Activated T-helper 17 cell treated with anti-CD3 and anti-CD28 coated beads, Interleukin-2, amount 50 U/mL, for 72 hours (primary cell): ENCODE measurements at regions not wholly inside any gene's neighbourhood (a gene's known extent, or its start where the extent isn't known, plus 50 kb on each side); places are given as distances from the start of the nearest gene placed in this dataset.

ENCODE experiments used
- ATAC-seq: fragments of 150-1000 bp; cut with Tn5 transposase; replicated peaks from 2 replicates; pipeline ENCODE4 v1.10.0; 2021; ENCODE audit warnings: mild to moderate bottlenecking, moderate library complexity
- H3K27ac Mint-ChIP-seq: one replicate; pipeline ENCODE4 v1.8.0; 2022; ENCODE audit warnings: mixed read lengths
- H3K27me3 Mint-ChIP-seq: one replicate; pipeline ENCODE4 v1.8.0; 2022; ENCODE audit warnings: mixed read lengths
- H3K36me3 Mint-ChIP-seq: one replicate; pipeline ENCODE4 v1.8.0; 2022; ENCODE audit warnings: low read depth, mild to moderate bottlenecking, mixed read lengths
- H3K4me1 Mint-ChIP-seq: one replicate; pipeline ENCODE4 v1.8.0; 2022; ENCODE audit warnings: mixed read lengths
- H3K4me3 Mint-ChIP-seq: one replicate; pipeline ENCODE4 v1.8.0; 2022; ENCODE audit warnings: mild to moderate bottlenecking, mixed read lengths
- H3K9me3 Mint-ChIP-seq: one replicate; pipeline ENCODE4 v1.8.0; 2022; ENCODE audit warnings: mixed read lengths

DNA sequence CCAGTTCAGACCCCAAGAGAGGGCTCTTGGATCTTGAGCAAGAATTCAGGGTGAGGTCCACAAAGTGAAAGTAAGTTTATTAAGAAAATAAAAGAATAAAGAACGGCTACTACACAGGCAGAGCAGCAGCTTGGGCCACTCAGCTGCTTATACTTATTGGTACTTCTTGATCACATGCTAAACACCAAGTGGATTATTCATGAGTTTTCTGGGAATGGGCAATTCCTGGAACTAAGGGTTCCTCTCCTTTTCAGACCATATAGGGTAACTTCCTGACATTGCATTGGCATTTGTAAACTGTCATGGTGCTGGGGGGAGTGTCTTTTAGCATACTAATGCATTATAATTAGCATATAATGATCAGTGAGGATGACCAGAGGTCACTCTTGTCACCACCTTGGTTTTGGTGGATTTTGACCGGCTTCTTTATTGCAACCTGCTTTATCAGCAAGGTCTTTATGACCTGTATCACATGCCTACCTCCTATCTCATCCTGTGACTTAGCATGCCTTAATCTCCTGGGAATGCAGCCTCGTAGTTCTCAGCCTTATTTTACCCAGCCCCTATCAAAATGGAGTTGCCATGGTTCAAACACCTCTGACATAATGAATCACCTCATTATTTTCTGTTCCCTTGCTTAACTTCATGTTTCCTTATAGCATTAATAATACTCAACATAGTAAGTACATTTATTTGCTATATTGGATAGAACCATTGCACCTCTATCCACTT is 476.3 kb downstream of the DTHD1 start:
- Mint-ChIP-seq H3K27ac (no peak overlapping the region), H3K9me3 (no peaks in the 10 kb centered on the region), H3K27me3 (peaks cover 3% of the 10 kb centered on the region), H3K36me3 (no peaks in the 10 kb centered on the region), H3K4me1 (no peaks in the 10 kb centered on the region), H3K4me3 (no peak overlapping the region)
- ATAC-seq = no peak

DNA sequence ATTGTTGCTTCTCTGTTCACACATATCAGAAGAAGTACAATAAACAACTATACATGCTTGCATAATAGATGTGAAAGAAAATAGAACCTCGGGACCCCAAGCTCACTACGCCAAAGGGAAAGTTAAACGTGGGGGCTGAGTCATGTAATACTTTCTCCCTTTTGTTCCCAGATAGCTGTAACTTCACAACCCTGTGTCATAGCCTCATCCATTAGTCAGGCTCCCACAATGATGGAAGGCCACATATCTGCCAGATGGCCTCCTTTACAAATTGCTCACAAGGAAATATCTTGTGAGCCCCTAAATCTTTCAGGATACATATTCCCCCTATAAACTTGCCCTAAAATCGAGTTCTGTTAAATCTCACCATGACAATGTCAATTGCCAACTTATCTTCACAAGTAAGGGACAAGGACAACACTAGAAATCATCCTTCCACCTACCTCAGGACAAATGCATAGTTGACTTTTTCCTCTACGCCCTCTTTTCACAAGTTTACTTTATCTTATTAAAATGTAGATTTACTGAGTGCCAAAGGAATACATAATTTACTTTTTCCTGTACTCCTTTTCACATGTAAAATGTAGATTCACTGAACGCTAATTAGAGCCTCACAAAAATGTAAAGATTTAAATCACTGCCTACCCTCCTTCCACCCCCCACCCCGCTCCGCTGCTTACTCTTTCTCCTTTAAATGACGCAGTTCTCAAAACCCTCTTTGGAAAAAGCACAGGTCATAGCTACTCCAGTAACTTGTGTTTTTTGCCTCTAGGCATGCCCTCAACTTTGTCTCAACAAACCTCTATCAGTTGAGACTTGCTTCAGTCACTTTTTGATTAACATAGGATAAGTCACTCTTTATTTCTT is 477.1 kb downstream of the DTHD1 start:
- Mint-ChIP-seq H3K9me3 (no peaks in the 10 kb centered on the region), H3K27ac (no peak overlapping the region), H3K36me3 (no peaks in the 10 kb centered on the region), H3K27me3 (peaks cover 3% of the 10 kb centered on the region), H3K4me3 (no peak overlapping the region), H3K4me1 (no peaks in the 10 kb centered on the region)
- no peak for ATAC-seq

DNA sequence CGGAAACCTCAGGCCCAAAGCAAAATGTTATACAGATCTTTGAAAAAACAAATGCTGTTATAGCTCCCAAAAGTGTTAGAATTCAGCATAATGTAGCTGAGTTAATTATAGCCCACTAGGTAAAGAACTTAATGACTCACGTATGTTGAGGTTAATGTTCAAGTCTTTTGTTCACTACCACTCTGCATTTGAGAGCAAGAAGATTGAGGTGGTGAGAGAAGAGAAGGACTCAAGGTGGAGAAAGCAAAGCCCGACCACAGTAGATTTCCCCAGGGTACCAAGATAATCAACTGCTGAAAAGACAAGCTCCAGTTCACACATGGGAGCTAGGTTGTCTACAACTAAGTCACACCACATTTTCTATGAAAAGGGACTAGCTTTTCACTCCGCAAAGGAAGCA is 480.2 kb downstream of the DTHD1 start:
- Mint-ChIP-seq H3K4me3 (no peak overlapping the region), H3K27me3 (peaks cover 10% of the 10 kb centered on the region), H3K9me3 (peaks cover 4% of the 10 kb centered on the region), H3K36me3 (no peaks in the 10 kb centered on the region), H3K4me1 (no peaks in the 10 kb centered on the region), H3K27ac (no peak overlapping the region)
- no peak for ATAC-seq

DNA sequence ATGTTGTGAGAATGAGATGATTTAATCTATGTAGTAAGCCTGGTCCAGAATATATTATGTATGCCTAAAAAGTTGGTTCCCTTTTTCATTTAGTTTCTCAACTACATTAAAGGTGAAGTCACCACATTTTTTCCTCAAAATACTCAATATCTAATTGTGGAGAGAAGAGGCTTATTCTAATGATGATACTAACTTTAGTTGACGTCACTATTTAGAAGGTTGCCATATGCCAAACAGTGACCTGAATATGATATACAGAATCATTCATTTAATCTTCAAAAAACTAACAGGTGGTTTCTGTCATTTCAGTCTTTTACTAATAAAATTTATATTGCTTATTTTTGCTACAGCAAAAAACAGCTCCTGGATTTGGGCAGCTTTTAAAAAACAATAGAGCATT is 480.7 kb upstream of the NWD2 start:
- H3K27me3 Mint-ChIP-seq = peaks cover 10% of the 10 kb centered on the region
- ATAC-seq = no peak
- H3K36me3 Mint-ChIP-seq = no peaks in the 10 kb centered on the region
- H3K4me3 Mint-ChIP-seq = no peak overlapping the region
- H3K27ac Mint-ChIP-seq = no peak overlapping the region
- H3K9me3 Mint-ChIP-seq = peaks cover 4% of the 10 kb centered on the region
- no peaks in the 10 kb centered on the region for H3K4me1 Mint-ChIP-seq

DNA sequence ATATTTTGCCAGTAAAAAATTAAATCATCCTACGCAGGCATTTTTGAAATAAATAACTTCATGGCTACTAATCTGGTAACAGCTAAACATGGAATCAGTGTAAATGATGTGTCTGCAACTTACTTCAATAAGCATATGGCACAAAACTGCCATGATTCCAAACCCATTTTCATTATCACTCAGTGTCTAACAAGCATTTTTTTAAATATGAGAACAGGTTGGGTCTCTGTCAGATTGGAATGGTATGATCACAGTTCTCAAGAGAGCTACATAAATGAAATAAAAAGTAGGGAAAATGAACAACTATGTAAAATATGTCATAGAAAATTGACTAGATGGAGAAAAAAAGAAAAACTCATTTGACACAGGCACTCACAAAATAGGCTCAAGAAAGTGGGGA is 476.9 kb upstream of the NWD2 start:
- Mint-ChIP-seq H3K27ac (no peak overlapping the region), H3K27me3 (peaks cover 8% of the 10 kb centered on the region), H3K9me3 (peaks cover 4% of the 10 kb centered on the region), H3K4me1 (no peaks in the 10 kb centered on the region), H3K36me3 (no peaks in the 10 kb centered on the region), H3K4me3 (no peak overlapping the region)
- ATAC-seq = no peak

DNA sequence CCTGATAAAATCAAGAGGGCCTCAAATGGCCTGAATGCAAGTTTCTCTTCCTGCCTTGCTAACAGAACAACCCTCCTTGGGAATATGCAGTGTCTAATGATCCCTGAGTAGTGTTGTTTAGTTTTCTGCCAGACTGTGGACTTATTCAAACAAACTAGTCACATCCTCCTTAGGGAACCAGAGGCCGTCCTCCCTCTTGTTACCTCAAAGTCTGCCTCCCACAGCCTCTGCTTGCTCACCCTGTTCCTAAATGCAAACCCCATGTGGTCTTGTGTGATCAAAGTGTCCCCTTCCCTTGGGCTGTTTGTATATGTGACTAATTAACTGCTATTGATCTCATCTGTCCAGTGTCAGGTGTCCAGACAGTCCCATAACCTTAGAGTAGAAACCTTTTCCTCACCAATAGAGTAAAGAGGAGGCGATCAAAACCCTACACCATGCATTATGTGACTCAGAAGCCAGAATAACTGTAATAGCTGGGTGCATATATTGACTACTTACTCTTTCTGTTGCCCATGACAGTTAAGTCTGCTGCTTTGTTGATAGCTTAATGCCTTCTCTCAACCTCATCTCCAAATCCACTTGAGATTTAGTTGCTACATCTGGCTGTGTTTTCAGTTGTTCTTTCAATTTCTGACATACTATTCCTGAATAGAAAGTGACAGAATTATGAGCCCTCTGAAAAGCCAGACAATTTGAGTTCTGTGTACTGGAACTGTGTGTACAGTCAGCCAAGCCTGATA is 473.0 kb upstream of the NWD2 start:
- Mint-ChIP-seq H3K4me3 (no peak overlapping the region), H3K9me3 (no peaks in the 10 kb centered on the region)

DNA sequence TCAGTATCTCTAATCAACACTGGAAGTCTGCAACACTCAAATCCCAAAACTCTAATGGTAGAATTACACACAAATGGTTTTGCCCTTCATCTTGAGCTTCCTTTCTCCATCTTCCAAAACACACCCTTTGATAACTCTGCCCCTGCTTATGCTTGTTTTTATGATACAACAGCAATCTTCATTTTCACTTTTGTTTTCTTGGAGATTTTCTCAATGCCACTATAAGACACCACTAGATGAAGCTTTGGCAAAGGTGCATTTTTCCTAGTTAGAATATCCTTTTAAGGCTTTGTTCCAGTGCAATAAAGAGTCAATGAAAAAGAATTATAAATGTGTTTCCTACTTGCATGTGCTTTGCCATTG is 472.4 kb upstream of the NWD2 start:
- Mint-ChIP-seq H3K27ac (no peak overlapping the region), H3K36me3 (no peaks in the 10 kb centered on the region), H3K27me3 (no peaks in the 10 kb centered on the region), H3K4me3 (no peak overlapping the region), H3K9me3 (no peaks in the 10 kb centered on the region), H3K4me1 (no peaks in the 10 kb centered on the region)
- no peak for ATAC-seq

More for the DNA sequence above, 473.0 kb upstream of the NWD2 start:
- ATAC-seq = no peak
- Mint-ChIP-seq H3K4me1 (no peaks in the 10 kb centered on the region), H3K27me3 (no peaks in the 10 kb centered on the region), H3K36me3 (no peaks in the 10 kb centered on the region), H3K27ac (no peak overlapping the region)

DNA sequence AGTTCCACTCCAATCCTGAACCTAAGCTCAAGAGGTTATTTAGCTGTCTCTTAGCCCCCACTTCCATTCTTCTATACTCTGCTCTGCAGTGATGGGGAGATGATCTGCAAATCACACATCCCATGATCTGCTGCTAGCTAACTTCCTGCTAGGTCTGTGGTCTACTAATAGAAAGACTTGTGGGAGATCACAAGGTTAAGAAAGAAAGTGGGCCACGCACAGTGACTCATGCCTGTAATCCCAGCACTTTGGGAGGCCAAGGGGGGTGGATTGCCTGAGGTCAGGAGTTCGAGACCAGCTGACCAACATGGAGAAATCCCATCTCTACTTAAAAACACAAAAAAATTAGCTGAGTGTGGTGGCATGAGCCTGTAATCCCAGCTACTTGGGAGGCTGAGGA is 471.1 kb upstream of the NWD2 start:
- Mint-ChIP-seq H3K36me3 (no peaks in the 10 kb centered on the region), H3K27ac (no peak overlapping the region), H3K27me3 (no peaks in the 10 kb centered on the region), H3K4me3 (no peak overlapping the region), H3K9me3 (no peaks in the 10 kb centered on the region), H3K4me1 (no peaks in the 10 kb centered on the region)
- ATAC-seq = no peak

DNA sequence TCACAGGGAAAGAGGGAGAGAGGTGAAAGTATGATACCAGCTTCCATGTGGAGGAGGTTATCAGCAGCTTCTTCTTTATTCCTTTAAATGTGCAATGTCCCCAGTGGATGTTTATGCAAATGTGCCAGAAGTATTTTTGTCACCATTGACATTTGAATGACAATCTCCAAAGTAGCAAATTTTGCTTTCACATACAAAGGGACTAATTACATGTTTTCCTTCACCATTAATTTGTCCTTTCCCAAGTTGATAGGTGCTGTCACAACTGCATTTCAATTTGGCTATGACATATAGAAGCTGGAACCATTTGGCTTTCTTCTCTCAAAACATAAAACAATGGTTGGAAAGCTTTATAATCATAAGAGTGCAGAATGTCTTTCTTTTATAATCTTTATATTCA is 469.0 kb upstream of the NWD2 start:
- no peak for ATAC-seq
- no peaks in the 10 kb centered on the region for H3K36me3 Mint-ChIP-seq
- H3K27ac Mint-ChIP-seq = no peak overlapping the region
- no peaks in the 10 kb centered on the region for H3K27me3 Mint-ChIP-seq
- H3K4me3 Mint-ChIP-seq = no peak overlapping the region
- no peaks in the 10 kb centered on the region for H3K9me3 Mint-ChIP-seq
- no peaks in the 10 kb centered on the region for H3K4me1 Mint-ChIP-seq

DNA sequence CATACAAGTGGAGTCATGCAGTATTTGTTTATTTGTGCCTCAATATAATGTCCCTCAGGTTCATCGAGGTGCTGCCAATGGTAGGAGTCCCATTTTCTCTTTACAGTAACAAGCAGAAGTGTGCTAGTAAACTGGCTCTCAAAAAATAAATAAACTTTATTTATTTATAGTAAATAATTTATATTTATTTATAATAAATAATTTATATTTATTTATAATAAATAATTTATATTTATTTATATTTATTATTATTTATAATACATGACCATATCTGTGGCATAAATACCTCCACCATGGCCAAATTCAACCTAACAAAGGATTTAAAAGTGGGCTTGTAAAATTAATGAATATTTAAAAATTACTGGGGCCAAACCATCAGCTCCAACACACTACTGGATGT is 464.9 kb upstream of the NWD2 start:
- no peak overlapping the region for H3K27ac Mint-ChIP-seq
- ATAC-seq = no peak
- no peak overlapping the region for H3K4me3 Mint-ChIP-seq
- no peaks in the 10 kb centered on the region for H3K27me3 Mint-ChIP-seq
- H3K4me1 Mint-ChIP-seq = no peaks in the 10 kb centered on the region
- H3K9me3 Mint-ChIP-seq = no peaks in the 10 kb centered on the region
- H3K36me3 Mint-ChIP-seq = no peaks in the 10 kb centered on the region

DNA sequence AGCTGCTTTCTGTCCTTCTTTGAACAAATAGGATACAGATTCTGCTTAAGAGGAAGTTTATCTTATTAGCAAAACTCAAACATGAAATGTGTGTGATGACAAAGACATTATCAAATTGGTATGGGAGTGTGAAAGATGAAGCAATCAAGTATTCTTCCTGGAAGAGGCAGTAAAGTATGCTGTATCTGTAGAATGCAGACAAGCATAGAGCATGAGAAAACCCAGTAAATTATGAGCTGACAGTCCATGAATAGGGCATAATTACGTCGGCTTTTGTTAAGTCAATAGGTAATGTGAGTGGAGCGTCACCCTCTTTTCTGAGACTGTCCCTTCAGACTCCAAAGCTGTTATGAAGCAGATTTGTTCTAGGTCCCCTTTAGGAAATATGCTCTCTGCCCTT is 458.6 kb upstream of the NWD2 start:
- Mint-ChIP-seq H3K4me3 (no peak overlapping the region), H3K4me1 (no peaks in the 10 kb centered on the region), H3K27ac (no peak overlapping the region), H3K27me3 (no peaks in the 10 kb centered on the region), H3K9me3 (no peaks in the 10 kb centered on the region), H3K36me3 (no peaks in the 10 kb centered on the region)
- ATAC-seq = no peak

DNA sequence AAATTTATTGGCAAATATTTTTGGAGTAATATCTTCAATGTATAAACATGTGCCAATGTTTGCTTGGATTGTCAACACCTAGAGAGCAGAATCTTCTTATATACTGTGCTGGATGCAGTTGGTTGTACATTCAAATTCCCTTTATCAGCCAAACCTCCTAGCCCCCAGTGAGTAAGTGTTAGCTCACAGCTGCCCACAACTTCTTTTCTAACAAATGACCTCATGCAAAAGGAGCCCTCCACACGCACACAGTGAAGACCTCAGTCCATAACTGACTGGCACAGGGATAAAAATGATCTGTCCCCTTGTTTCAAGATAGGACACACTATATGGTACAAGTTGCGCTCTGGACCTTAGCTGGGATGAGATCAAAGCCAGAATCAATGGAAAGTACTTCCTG is 458.0 kb upstream of the NWD2 start:
- no peaks in the 10 kb centered on the region for H3K36me3 Mint-ChIP-seq
- no peaks in the 10 kb centered on the region for H3K27me3 Mint-ChIP-seq
- no peak overlapping the region for H3K4me3 Mint-ChIP-seq
- no peak overlapping the region for H3K27ac Mint-ChIP-seq
- no peaks in the 10 kb centered on the region for H3K4me1 Mint-ChIP-seq
- H3K9me3 Mint-ChIP-seq = no peaks in the 10 kb centered on the region
- ATAC-seq = no peak

DNA sequence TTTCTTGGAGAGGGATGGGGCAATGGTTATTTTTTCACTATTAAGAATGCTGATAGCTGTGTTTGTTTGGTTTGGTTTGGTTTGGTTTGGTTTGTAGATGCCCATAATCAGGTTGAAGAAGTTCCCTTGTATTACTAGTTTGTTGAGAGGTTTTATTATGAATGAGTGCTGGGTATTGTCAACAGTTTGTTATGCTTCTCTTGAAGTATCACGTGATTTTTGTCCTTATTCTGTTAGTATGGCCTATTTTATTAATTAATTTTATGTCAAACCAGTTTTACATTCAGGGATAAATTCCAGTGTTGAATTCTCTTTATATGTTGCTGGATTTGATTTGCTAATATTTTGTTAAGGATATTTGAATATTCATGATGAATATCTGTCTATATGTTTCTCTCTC is 449.8 kb upstream of the NWD2 start:
- Mint-ChIP-seq H3K27me3 (no peaks in the 10 kb centered on the region), H3K4me1 (no peaks in the 10 kb centered on the region), H3K27ac (no peak overlapping the region), H3K36me3 (no peaks in the 10 kb centered on the region), H3K4me3 (no peak overlapping the region), H3K9me3 (no peaks in the 10 kb centered on the region)
- ATAC-seq = no peak

DNA sequence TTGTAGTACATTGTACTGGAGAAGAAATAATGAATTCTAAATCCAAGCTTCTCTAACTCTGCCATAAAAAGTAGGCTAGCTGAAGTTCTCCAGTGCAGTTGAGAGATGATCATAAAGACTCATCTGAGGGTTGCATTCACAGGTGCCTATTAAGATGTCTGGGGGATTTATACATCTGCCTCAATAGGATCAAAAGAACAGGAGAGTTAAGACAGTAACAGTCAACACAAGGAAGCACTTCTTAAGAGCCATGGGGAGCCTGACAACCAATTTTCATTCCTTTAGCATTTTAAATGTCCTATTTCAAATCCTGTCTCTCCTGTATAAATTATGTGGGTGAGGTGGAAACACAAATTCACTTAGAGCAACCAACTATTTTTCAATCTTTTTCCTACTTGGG is 432.4 kb upstream of the NWD2 start:
- H3K36me3 Mint-ChIP-seq = no peaks in the 10 kb centered on the region
- no peak for ATAC-seq
- no peaks in the 10 kb centered on the region for H3K9me3 Mint-ChIP-seq
- no peak overlapping the region for H3K4me3 Mint-ChIP-seq
- H3K27me3 Mint-ChIP-seq = no peaks in the 10 kb centered on the region
- H3K27ac Mint-ChIP-seq = no peak overlapping the region
- H3K4me1 Mint-ChIP-seq = no peaks in the 10 kb centered on the region

DNA sequence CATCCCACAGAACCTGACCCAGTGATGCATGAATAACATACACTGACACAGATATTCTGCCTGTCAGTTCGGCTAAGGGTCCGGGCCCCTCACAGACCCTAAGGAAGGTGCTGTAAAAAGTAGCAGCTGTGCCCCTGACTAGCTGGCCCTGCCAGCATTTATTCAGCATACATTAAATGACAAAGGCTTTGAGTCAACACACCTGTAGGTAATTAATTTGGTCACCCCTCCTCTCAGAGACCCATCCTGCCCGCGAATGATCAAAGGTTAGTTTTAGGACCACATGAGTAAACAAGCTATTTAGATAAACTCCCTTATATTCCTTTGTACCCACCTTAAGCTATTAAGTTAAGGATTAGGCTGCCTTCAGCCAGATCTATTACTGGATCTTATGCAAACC is 429.0 kb upstream of the NWD2 start:
- no peaks in the 10 kb centered on the region for H3K27me3 Mint-ChIP-seq
- no peaks in the 10 kb centered on the region for H3K36me3 Mint-ChIP-seq
- H3K27ac Mint-ChIP-seq = no peak overlapping the region
- H3K4me1 Mint-ChIP-seq = no peaks in the 10 kb centered on the region
- H3K9me3 Mint-ChIP-seq = no peaks in the 10 kb centered on the region
- H3K4me3 Mint-ChIP-seq = no peak overlapping the region
- ATAC-seq = no peak
